Neural cell (in vitro differentiated cells): ENCODE measurements at regions not wholly inside any gene's neighbourhood (a gene's known extent, or its start where the extent isn't known, plus 50 kb on each side); places are given as distances from the start of the nearest gene placed in this dataset.

ENCODE experiments used
- H2AFZ ChIP-seq: fragments of 200-600, 300-800 bp; sonication (generic), shearing (Covaris generic); 2 replicates; pipeline ENCODE4 v1.6.0; 2014; ENCODE audit warnings: low read depth, mild to moderate bottlenecking, antibody characterized with exemption, low read length, moderate library complexity
- H3F3A ChIP-seq: fragments of 200-600 bp; shearing (Covaris generic); 2 replicates; pipeline ENCODE4 v1.6.1; 2016; ENCODE audit warnings: mild to moderate bottlenecking, moderate library complexity, mixed read lengths, antibody characterized with exemption, low read length; ENCODE audit not compliant: insufficient read depth, poor library complexity, severe bottlenecking
- H3K27ac ChIP-seq: fragments of 200-600, 300-800 bp; sonication (generic), shearing (Covaris generic); 2 replicates; pipeline ENCODE4 v1.5.1; 2014; ENCODE audit warnings: mild to moderate bottlenecking, low read length, moderate library complexity
- H3K27me3 ChIP-seq: fragments of 300-800, 200-600 bp; sonication (generic), shearing (Covaris generic); 2 replicates; pipeline ENCODE4 v1.6.0; 2014; ENCODE audit warnings: mild to moderate bottlenecking, low read depth, low read length, moderate library complexity; ENCODE audit not compliant: insufficient read depth
- H3K36me3 ChIP-seq: fragments of 300-800, 200-600 bp; sonication (generic), shearing (Covaris generic); 2 replicates; pipeline ENCODE4 v1.5.1; 2014; ENCODE audit warnings: mild to moderate bottlenecking, antibody characterized with exemption, low read length, moderate library complexity; ENCODE audit not compliant: insufficient read depth
- H3K4me2 ChIP-seq: fragments of 300-800, 200-600 bp; sonication (generic), shearing (Covaris generic); 2 replicates; pipeline ENCODE4 v1.6.0; 2014; ENCODE audit warnings: mild to moderate bottlenecking, low read length
- H3K4me3 ChIP-seq: fragments of 300-800, 200-600 bp; sonication (generic), shearing (Covaris generic); 2 replicates; pipeline ENCODE4 v1.5.1; 2014; ENCODE audit warnings: mild to moderate bottlenecking, low read length, moderate library complexity
- H3K79me2 ChIP-seq: fragments of 200-600 bp; shearing (Covaris generic); replicated peaks from 2 replicates; pipeline ENCODE4 v1.6.0; 2014; ENCODE audit warnings: mild to moderate bottlenecking, low read length, moderate library complexity; ENCODE audit not compliant: insufficient read depth
- H3K9ac ChIP-seq: fragments of 300-800, 200-600 bp; sonication (generic), shearing (Covaris generic); 2 replicates; pipeline ENCODE4 v1.6.1; 2016; ENCODE audit warnings: mild to moderate bottlenecking, low read length, mixed read lengths
- H3K9me2 ChIP-seq: fragments of 200-600 bp; shearing (Covaris generic); 2 replicates; pipeline ENCODE4 v1.6.1; 2016; ENCODE audit warnings: mild to moderate bottlenecking, low read length, mixed read lengths; ENCODE audit not compliant: insufficient read depth
- H3K9me3 ChIP-seq: fragments of 200-600, 300-800 bp; sonication (generic), shearing (Covaris generic); 2 replicates; pipeline ENCODE4 v1.6.1; 2016; ENCODE audit warnings: mild to moderate bottlenecking, mixed run types, low read length, moderate library complexity, mixed read lengths
- H4K20me1 ChIP-seq: fragments of 200-600 bp; shearing (Covaris generic); 2 replicates; pipeline ENCODE4 v1.6.1; 2016; ENCODE audit warnings: mild to moderate bottlenecking, mixed run types; ENCODE audit not compliant: insufficient read depth
- CTCF ChIP-seq: fragments of 450-650 bp; IDR thresholded peaks from 2 replicates; pipeline ENCODE4 v1.5.1; 2014; ENCODE audit warnings: antibody characterized with exemption, mild to moderate bottlenecking, moderate library complexity; ENCODE audit not compliant: poor library complexity, severe bottlenecking
- EP300 ChIP-seq: fragments of 450-650 bp; conservative IDR thresholded peaks from 2 replicates; pipeline ENCODE4 v1.6.1; 2014; ENCODE audit warnings: antibody characterized with exemption, mild to moderate bottlenecking, moderate library complexity; ENCODE audit not compliant: poor library complexity, severe bottlenecking
- EZH2 ChIP-seq: fragments of 200-600, 300-800 bp; shearing (Covaris generic), sonication (generic); IDR thresholded peaks from 2 replicates; pipeline ENCODE4 v1.6.1; 2014; ENCODE audit warnings: antibody characterized with exemption, low read length, borderline replicate concordance, mild to moderate bottlenecking; ENCODE audit not compliant: insufficient read depth, poor library complexity, severe bottlenecking
- MXI1 ChIP-seq: fragments of 450-650 bp; conservative IDR thresholded peaks from 2 replicates; pipeline ENCODE4 v1.6.1; 2014; ENCODE audit warnings: antibody characterized with exemption, mild to moderate bottlenecking; ENCODE audit not compliant: poor library complexity, severe bottlenecking
- POLR2AphosphoS5 ChIP-seq: IDR thresholded peaks from 2 replicates; pipeline ENCODE4 v1.6.1; 2012
- RAD21 ChIP-seq: fragments of 450-650 bp; conservative IDR thresholded peaks from 2 replicates; pipeline ENCODE4 v1.6.1; 2014; ENCODE audit warnings: antibody characterized with exemption, mild to moderate bottlenecking, moderate library complexity
- REST ChIP-seq: IDR thresholded peaks from 2 replicates; pipeline ENCODE4 v1.6.1; 2012; ENCODE audit warnings: borderline replicate concordance
- SMC3 ChIP-seq: fragments of 450-650 bp; conservative IDR thresholded peaks from 2 replicates; pipeline ENCODE4 v1.6.1; 2014; ENCODE audit warnings: antibody characterized with exemption, mild to moderate bottlenecking, moderate library complexity; ENCODE audit not compliant: poor library complexity
- TAF1 ChIP-seq: IDR thresholded peaks from 2 replicates; pipeline ENCODE4 v1.6.1; 2012; ENCODE audit warnings: low read depth

GRCh38 chr16:49036126-49036525, 245.5 kb downstream of the CBLN1 start:
- no peak overlapping the region for H3K9ac ChIP-seq
- H3K9me2 ChIP-seq = no peaks in the 10 kb centered on the region
- H3K36me3 ChIP-seq = no peaks in the 10 kb centered on the region
- TF ChIP-seq EP300 (no peak), SMC3 (no peak), RAD21 (no peak), EZH2 (no peak), CTCF (no peak), REST (no peak), TAF1 (no peak), MXI1 (no peak), POLR2AphosphoS5 (no peak)
- H3K79me2 ChIP-seq = no peaks in the 10 kb centered on the region
- no peak overlapping the region for H3K4me2 ChIP-seq
- no peaks in the 10 kb centered on the region for H4K20me1 ChIP-seq
- no peaks in the 10 kb centered on the region for H3K27me3 ChIP-seq
- no peaks in the 10 kb centered on the region for H3F3A ChIP-seq
- H3K27ac ChIP-seq = no peak overlapping the region
- no peak overlapping the region for H2AFZ ChIP-seq
- H3K4me3 ChIP-seq = no peak overlapping the region
- H3K9me3 ChIP-seq = no peaks in the 10 kb centered on the region

- no peaks in the 10 kb centered on the region for H3K9me3 ChIP-seq
- H2AFZ ChIP-seq = no peak overlapping the region
- H3F3A ChIP-seq = no peaks in the 10 kb centered on the region
- H4K20me1 ChIP-seq = no peaks in the 10 kb centered on the region
- no peak for TF ChIP-seq RAD21
- TF ChIP-seq EZH2 = no peak
- TF ChIP-seq CTCF = no peak
- TF ChIP-seq TAF1 = no peak
- TF ChIP-seq SMC3 = no peak
- TF ChIP-seq MXI1 = no peak
- TF ChIP-seq REST = no peak
- TF ChIP-seq POLR2AphosphoS5 = no peak
- no peak for TF ChIP-seq EP300
- no peak overlapping the region for H3K4me2 ChIP-seq
- H3K27me3 ChIP-seq = no peaks in the 10 kb centered on the region
- H3K9ac ChIP-seq = no peak overlapping the region
- H3K9me2 ChIP-seq = no peaks in the 10 kb centered on the region
- no peak overlapping the region for H3K27ac ChIP-seq
- H3K4me3 ChIP-seq = no peak overlapping the region
- no peaks in the 10 kb centered on the region for H3K79me2 ChIP-seq
- H3K36me3 ChIP-seq = no peaks in the 10 kb centered on the region
Observed at GRCh38 chr16:49027420-49027819, 254.2 kb downstream of the CBLN1 start.
